ENCODE measurements at regions not wholly inside any gene's neighbourhood (a gene's known extent, or its start where the extent isn't known, plus 50 kb on each side); places are given as distances from the start of the nearest gene placed in this dataset.

DNA sequence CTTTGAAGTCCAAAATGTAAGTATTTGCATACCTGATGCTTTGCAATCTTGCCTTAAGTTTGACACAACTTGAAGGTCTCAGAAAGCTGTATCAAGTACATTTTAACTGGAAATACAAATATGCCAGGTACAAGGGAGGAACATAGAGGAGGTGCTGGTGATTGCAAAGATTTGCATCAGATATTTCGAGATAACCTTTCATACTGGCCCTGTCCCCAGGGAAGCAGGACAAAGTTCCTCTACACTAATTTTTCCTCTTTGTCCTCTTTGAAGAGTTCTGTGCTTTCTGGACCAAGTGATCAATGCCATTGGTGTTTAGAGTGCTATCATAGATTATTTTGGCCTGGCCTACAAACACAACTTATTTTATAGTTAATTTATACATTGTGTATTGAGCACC, 686.1 kb downstream of the HACE1 start:
- no peak for DNase-seq

DNA sequence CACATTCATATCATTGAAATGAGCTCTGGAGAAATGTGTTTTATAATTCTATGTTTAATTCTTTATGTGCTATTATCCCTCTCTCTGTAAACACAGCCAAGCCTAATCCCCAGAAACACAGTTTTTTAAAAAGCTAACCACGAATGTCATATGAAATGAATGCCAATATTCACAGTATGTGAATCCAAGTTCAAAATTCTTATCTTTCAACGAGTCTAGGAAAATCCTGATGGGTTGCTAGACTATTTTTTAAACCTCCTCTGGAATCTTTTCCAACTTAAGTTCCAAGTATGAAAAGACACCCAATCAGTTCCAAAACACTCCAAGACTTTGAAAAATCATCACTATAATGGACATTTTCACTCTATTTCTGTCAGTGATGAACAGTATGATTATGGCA, 689.3 kb downstream of the HACE1 start:
- no peak for DNase-seq

DNA sequence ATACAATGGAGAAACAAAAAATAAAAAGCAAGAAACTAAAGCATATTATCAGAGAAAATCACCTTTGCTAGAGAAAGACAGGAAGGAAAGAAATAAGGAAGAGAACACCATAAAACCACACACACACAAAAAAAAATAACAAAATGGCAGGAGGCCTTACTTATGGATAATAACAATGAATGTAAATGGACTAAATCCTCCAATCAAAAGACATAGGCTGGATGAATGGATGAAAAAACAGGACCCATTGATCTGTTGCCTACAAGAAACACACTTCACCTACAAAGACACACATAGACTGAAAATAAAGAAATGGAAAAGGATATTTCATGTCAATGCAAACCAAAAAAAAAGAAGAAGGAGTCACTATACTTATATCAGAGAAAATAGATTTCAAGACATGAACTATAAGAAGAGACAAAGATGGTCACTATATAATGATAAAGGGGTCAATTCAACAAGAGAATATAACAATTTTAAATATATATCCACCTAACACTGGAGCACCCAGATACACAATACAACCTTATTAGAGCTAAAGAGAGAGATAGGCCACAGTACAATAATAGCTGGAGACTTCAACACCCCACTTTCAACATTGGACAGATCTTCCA, 693.6 kb downstream of the HACE1 start:
- DNase-seq, result no peak

DNA sequence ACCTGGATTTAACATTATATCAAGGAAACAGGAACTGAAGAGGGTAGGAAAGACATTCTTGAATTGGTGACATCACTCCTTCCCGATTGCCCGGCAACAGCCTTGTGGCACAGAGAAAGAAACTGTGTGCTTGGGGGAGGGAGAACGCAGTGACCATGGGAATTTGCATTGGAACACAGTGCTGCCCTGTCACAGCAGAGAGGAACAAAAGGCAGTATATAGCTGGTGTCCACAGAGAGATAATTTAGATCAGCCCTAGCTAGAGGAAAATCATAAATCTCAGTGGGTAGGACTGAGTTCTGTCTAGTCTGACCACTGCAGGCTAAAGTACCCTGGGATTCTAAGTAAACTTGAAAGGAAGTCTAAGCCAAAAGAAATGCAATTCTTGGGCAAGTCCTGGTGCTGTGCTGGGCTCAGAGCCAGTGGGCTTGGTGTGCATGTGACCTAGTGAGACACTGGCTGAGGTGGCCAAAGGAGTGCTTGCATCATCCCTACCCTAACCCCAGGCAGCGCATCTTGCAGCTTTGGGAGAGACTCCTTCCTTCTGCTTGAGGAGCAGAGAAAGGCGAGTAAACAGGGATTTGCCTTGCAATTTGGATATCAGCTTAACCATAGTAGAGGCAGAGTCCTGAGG, 697.6 kb downstream of the HACE1 start:
- no peak for DNase-seq

DNA sequence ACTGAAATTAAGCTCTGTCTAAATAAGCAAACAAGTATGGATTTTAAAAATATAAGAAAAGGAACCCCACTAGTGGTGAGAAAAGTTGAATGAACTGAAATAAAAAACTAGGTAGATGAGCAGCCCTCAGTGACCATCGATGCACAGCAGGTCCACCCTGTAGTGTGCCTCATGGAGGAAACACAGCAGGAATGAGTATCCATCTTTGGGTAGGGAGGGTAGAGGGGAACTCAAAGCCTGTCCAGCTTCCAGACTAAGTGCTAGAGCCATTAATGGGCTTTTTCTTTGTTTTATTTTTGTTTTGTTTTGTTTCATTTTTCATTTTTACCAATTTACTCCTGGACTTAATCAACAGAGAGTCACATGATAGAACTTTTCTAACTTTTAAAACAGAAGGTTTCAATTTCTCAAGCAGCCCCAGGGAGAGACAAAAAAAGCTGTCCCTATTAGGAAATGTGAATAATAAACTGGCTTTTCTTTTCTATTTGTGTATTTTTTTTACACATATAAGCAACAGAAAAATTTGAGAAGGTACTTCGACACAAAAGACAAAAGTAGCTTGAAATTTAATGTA, 700.6 kb downstream of the HACE1 start:
- DNase-seq, result no peak

DNA sequence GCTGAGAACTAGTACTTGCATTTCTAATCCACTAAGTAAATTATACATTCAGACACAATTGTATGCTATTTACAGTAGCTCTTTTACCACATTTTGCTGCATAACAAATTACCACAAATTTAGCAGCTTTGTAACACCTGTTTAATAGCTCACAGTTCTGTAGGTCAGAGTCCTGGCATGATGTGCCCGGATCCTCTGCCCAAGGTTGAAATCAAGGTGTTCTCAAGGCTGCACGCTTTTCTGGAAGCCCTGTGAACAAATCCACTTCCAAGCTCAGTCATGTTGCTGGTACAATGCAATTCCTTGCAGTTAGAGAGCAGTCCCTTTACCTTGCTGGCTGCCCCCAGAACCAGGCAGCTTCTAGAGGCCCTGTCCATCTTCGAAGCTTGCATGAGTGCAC, 716.0 kb downstream of the HACE1 start:
- DNase-seq, result no peak

DNA sequence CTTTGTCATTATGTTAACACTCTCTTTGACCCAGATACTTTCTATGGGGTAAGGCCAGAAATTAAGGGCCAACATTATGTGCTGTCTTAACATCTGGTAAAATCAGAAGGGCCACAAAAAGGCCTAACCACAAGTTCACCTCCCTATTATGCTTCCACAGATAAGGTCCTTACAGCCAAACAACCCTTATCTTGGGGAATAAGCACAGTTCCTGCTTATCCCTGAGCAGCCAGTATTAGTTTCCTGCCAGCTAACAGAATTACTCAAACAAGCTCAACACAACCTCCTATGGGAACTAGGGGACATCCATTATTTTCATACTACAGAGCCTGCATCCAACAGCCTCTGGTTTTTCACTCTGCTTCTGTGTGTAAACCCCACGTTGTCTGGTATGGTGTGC, 724.8 kb downstream of the HACE1 start:
- no peak for DNase-seq

DNA sequence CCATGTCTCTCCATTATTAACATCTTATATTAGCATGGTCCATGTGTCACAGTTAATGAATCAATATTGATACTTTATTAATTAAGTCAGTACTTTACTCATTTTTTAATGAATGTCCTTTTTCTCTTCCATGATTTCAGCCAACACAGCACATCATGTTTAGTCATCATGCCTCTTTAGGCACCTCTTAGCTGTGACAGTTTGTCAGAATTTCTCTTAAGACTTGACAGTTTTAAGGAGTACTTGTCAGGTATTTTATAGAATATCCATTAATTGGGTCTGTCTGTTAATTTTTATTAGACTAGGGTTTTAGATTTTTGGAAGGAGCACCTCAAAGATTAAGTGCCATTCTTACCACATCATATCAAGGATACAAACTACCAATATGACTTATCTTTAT, 729.4 kb downstream of the HACE1 start:
- no peak for DNase-seq

DNA sequence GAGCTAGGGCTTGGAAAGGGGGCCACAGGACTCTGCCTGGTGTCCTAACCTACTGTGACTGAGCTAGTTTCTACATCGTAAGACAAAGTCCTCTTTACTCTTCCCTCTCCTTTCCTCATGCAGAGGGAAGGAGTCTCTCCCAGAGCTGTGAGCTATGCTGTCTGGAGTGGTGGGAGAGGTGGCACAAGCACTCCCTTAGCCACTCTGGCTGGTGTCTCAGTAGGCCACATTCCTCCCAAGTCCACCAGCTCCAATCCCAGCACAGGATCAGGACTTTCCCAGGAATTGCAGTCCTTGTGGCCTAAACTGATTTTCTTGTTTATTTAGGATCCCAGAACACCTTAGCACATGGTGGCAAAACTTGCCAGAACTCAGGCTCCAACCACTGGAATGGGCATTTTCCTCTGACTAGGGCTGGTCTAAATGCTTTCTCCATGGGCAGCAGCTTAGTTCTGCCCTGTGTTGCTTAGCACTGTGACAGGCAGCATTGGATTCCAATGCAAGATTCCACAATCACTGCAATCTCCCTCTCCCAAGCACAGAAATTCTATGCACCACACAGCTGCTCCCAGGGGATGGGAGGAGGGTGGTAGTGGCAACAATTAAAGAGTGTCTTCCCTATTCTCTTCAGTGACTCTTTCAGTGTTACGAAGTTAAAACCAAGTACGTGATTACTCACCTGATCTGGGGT, 733.3 kb downstream of the HACE1 start:
- no peak for DNase-seq

DNA sequence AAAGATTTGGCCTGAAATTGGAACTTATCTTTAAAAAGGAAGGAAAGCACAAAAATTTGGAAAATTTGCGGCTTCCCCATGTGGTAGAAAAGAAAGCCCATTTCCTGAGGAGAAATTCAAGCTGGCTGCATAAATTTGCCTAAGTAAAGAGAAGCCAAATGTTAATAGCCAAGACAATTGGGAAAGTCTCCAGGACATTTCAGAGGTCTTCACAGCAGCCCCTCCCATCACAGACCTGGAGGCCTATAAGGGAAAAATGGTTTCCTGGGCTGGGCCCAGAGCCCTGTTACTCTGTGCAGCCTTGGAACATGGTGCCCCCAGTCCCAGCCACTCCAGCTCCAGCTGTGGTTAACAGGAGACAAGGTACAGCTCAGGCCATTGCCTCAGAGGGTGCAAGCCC, 736.5 kb downstream of the HACE1 start:
- DNase-seq, result no peak

DNA sequence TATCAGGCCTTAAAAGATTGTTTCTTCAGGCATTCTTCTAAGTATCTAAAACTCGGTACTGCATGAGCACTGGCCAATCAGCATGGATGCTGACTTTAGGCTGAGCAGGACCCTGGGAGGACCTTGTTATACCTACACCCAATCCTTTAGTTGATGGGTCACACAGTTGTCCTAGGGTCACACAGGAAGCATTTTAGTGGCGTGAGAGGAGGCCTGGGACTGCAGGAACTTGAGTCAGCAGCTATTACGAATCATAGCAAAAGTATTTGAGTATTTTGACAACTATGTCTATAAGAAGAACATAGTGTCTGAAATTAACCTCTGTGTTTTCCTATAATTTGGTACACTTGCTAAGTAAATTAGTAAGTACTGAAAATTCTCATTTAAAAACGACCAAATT, 741.4 kb downstream of the HACE1 start:
- DNase-seq, result no peak

DNA sequence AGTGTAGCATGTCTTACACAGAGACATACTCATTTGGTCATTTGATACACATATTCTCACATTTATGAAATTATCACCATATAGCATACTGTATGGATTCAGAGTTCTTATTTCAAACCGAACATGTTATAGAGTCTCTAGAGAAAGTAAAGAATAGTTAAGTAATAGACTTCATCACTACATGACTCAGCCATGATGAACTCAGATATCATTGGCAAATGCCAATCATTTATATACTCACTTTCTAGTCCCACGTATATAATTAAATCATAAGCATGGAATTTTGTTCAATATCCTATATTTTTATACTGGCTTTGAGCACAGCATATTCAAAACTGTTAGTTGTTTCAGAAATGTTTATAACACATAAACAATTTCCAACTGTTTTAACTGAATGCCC, 749.9 kb downstream of the HACE1 start:
- no peak for DNase-seq

DNA sequence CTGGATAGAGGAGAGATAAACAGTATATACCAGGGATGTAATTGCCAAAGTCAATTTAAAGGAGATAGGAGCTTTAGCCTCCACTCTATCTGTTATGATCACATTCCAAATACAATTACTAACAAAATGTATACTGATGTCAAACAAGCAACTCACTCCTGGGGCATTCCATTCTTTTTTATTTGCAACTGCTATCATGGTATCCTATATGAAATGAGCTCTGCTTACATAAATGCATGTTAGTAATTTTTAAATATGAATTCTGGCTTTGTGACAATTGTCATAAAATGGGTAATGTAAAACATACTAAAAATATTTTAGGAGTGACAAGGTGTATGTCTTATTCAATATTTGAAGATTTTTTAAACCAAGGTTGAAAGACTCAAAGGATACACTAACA, 751.1 kb downstream of the HACE1 start:
- no peak for DNase-seq

DNA sequence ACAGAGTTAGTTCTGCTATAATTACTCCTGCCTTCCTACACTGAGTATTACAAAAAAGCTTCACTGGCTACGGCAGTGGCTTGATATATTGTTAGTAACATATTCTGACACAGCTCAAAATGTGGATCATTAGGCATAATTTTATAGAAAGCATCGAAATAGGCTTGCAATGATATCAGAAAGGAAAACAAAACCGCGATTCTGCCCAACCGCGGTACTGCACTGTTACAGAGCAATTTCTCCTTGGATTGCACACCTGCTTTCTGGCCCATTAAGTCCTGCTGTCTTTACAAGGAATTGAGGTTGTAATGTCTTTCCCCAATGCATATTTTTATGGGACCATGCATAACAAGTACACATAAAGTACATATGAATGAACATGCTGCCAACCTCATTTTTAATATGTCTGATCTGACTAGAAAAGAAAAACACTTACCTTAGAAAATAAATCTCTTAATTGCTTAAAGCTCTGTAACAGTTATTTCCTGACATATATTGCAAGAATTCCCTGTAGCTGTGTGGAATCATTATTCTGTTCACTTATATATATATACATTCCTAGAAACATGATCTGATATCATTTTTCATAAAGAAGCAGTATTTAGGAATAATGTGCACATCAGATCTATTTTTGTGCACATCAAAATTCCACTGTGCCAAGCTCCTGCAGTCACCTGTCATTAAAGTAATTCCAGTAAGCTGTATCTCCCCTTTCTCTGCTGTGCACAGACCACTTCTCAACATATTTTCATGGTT, 763.9 kb downstream of the HACE1 start:
- no peak for DNase-seq

DNA sequence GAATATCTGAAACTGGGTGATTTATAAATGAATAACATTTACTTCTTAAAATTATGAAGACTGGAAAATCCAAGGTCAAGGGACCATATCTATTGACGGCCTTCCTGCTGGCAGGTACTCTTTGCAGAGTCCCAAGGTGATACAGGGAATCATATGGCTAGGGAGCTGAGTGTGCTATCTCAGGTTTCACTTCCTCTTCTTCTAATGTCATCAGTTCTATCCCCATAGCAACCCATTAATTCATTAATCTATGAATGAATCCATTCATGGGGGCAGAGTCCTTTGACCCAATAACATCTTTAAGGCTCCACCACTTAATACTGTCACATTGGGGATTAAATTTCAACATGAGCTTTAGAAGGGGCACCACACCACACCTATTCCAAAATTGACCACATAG, 772.0 kb downstream of the HACE1 start:
- no peak for DNase-seq

DNA sequence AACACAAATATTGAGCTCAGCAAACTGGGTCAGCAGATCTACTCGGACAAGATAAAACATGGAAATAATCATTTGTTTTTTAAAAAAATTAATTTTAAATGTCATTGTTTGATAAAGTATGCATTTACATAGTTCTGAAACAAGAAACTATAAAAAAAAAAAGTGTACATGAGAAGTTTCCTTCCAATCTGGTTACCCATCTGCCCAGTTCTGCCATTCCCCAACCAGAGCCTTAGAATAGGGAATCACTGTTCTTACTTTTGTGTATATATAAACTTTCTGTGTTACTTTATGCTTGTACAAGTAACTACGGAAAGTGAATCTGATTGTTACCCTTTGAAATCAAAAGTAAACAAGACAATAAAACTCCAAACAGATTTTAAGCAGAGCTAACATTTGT, 791.4 kb downstream of the HACE1 start:
- no peak for DNase-seq

DNA sequence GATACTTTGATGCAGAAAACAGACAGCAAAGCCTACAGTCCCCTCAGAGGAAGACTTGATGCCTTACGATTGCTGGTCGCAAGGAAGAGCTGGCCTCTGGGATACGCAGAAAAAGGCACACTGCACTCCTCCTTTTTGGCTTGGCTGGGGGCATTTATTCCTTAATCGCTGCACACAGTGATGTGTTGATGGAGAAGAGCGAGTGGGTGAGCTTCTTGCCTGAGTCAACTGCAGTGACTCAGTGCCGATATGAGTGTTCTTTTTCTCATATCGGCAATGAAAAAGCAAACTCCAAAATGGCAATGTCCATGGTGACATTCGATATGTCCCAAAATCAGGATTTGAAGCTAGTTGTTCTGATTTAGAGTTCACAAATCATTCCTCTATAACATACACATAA, 794.8 kb downstream of the HACE1 start:
- DNase-seq, result no peak

DNA sequence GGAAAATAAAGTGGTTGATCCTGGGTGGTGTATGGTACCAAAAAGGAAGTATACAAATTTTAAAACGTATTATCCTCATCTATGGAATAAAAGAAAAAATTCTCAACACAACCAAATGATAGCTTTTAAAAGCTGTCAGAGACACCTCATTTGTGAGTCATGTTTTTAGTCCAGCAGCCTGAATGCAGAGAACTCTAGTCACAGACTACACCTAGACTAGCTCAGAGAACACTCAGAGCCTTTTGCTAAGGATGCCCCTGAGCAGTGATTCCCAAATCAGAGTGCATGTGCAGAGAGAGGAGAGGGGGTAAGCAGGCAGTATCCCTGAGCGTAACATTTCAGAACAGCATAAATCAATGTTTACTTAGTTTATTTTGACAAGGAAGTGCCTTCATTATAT, 809.3 kb downstream of the HACE1 start:
- no peak for DNase-seq

DNA sequence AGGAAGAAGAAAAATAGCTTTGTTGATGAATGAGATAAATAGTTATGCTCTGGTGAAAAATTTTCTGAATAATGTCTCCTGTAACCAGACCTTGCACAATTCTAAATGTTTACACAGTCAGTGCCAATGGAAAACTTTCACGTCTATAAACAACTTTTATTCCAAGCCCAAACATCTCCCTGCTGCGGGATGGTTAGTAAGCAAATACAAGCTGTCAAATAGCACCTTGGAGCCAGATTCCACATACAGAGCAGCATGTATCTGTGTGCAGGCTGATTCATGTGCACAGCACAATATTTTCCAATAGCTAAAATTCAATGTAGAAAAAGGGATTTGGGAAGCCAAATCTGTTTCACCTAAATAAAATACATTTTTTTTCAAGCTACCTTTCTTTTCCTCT, 813.3 kb downstream of the HACE1 start:
- DNase-seq, result no peak

DNA sequence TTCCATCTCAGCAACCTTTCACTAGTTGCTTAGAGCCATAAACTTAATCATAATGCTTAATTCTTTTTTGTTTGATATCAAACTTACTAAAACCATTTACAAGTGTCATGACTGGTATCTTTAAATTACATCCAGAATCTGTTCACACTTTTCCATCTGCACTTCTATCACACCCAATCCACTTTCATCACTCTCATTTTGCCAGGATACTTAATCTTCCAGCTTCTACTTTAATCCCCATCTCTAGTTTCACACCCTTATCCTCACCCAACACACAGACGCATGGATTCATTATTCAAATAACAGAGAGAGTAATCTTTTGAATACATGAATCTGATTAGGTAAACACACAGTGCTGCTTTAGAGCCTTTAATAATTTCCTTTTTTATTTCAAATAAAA, 828.4 kb downstream of the HACE1 start:
- no peak for DNase-seq

DNA sequence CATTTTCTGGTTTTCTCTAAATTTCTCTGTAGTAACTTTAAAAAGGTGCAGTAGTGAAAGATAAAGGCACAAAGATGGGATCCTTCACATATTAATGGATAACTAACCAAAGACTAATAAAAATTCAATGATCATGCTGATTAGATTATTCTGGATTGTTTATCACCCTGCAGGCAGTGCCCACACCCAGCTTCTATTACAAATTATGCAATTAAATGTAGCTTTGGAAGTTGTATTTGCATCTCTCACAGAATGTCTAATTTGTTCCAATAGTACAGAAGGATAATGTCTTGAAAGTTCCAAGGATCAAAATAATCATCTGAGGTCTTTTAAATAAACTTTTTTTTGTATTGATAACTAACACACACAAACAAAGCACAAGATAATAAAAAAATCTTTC, 837.6 kb downstream of the HACE1 start:
- no peak for DNase-seq

DNA sequence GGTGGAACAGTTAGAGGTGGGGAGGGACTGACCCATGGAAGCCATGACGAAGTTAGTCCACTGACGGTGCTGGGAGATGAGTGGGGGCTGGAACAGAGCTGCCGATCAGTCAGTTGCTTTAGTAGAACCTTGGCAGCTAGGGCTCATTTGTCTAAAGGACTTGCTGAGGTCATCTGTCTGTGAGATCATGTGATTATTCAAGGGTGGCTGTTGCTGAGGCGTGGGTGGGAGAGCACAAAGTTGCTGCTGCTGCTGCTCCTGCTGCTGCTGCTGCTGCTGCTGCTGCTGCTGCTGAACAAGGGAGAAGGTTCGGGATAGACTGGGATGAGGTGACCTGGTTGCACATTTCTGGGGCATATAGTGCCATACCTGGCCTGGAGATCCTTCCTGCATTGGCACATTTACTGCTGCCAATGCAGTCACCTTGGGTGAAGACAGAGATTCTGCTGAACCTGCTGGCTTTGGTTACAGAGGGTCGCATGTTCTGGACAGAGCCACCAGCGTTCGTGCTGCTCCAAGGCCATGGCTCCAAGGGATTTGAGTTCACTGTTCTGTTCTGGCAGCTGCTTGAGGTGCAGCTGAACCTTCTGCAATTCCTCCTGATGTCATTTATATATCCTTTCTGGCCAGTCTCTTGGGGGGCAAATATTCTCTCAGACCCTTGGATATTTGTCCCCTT, 840.5 kb downstream of the HACE1 start:
- no peak for DNase-seq
